GM13976 (cell line): ENCODE measurements at regions not wholly inside any gene's neighbourhood (a gene's known extent, or its start where the extent isn't known, plus 50 kb on each side); places are given as distances from the start of the nearest gene placed in this dataset.

Experiments used
- DNase-seq: peaks from one replicate; pipeline ENCODE4 v3.0.0; 2012; ENCODE audit warnings: low spot score
- in situ Hi-C: fragments of 300-500 bp; cut with MboI; formaldehyde crosslinking; loops from one replicate; pipeline ENCODE4 v1.12.0; 2022; ENCODE audit warnings: low sequenced_read_pairs, mixed read lengths, inconsistent platforms; ENCODE audit not compliant: unreplicated experiment
- TF ChIP-seq, protein P1 (sequence below): IDR thresholded peaks from 2 replicates; pipeline ENCODE4 v1.5.1; 2012; ENCODE audit warnings: borderline replicate concordance, mild to moderate bottlenecking; ENCODE audit not compliant: insufficient read depth; ENCODE audit errors: extremely low read depth, missing control alignments, control extremely low read depth

DNA sequence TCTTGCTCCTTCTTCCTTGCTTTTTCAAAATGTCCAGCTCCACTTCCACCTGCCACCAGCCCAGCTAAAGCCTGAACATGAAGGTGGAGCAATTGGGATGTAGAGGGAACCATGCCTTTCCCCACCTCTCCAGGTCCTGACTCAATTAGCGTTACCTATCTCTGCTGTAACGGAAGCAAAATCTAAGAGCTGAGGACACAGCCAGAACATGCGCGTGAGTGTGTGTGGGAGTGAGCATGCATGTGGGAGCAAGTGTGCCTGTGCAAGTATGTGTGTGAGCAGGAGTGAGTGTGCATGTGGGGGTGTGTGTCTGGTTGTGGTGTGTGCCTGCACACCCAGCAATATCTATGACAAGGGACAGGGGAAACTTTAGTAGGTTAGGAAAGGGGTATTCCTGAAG is 364.5 kb downstream of the MID1IP1 start:
- TF ChIP-seq, protein P1, sequence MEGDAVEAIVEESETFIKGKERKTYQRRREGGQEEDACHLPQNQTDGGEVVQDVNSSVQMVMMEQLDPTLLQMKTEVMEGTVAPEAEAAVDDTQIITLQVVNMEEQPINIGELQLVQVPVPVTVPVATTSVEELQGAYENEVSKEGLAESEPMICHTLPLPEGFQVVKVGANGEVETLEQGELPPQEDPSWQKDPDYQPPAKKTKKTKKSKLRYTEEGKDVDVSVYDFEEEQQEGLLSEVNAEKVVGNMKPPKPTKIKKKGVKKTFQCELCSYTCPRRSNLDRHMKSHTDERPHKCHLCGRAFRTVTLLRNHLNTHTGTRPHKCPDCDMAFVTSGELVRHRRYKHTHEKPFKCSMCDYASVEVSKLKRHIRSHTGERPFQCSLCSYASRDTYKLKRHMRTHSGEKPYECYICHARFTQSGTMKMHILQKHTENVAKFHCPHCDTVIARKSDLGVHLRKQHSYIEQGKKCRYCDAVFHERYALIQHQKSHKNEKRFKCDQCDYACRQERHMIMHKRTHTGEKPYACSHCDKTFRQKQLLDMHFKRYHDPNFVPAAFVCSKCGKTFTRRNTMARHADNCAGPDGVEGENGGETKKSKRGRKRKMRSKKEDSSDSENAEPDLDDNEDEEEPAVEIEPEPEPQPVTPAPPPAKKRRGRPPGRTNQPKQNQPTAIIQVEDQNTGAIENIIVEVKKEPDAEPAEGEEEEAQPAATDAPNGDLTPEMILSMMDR = no peak
- in situ Hi-C loops = no loop called here
- no peak for DNase-seq

DNA sequence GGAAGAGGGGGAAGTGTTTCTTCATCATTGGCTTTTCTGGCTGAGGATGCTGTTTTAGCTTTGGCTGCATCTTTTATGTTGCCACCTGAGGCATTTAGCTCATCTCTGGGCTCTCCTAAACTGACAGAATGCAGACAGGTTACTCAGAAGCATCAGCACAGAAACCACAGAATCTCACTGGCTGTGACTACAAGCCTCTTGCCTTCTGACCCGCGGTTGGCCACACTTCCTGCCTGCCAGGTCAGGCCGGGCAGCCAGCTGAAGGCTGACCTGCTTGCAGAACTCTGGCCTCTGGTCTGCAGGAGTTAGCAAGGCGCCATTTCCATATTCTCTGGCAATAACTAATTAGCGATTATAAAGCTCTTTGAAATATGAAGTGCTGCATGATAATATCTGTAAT is 366.5 kb downstream of the MID1IP1 start:
- in situ Hi-C loops = no loop called here
- TF ChIP-seq, protein P1 = no peak
- DNase-seq = no peak

DNA sequence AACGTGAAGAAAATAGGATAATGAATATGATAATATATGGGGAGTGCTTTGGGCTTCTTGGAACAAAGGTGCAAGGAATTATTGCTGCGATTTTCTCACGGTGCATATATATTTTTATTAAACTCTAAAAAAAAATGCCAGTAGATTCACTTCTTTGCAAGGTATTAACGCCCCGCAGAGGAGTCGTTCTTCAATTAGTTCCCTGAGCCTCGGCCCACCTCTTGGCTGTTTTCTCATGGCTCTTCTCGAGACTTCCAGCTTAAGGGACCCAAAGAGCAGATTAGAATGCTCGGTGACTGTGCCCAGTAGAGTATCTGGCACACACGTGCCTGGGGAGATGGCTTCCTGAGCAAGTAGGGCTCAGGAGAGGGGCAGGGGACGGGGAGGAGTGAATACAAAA is 367.4 kb downstream of the MID1IP1 start:
- no peak for DNase-seq
- TF ChIP-seq, protein P1 = no peak
- in situ Hi-C loops = no loop called here

DNA sequence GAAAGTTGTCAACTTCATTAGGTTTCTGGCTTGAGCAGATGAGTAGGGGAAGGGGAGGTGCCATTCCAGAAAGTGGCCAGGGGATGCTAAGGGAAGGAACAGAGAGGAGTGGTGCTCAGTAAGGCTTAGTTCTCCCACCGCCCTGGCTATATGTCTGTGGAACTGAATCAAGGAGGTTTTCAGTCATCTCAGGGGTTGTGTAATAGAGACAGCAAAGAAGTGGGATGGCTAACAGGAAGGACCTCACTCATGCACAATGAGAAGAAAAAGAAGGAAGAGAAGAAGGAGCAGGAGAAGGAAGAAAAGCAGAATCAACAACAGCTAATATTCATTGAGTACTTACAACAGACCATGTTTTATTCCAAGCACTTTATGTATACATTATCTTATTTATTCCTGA is 368.7 kb downstream of the MID1IP1 start:
- TF ChIP-seq, protein P1 = no peak
- DNase-seq = no peak
- in situ Hi-C loops = no loop called here

DNA sequence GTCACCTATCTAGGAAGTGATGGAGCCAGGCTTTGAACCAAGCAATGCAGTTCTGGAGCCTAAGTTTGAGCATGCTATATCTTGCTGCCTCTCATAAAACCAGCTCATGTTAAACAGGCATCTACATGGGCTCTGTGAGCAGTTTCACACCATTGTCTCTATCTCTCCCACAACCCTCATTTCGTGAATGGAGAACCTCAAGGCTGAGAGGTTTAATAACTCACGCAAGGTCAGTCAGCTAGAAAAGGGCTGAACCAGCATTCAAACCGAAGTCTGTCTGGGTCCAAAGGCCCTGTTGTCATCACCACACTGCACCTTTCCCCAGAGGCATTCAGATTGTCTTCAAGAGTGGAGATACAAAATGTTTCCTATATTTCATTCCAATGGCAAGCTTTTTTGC is 369.2 kb downstream of the MID1IP1 start:
- DNase-seq = no peak
- in situ Hi-C loops = no loop called here
- TF ChIP-seq, protein P1 = no peak

DNA sequence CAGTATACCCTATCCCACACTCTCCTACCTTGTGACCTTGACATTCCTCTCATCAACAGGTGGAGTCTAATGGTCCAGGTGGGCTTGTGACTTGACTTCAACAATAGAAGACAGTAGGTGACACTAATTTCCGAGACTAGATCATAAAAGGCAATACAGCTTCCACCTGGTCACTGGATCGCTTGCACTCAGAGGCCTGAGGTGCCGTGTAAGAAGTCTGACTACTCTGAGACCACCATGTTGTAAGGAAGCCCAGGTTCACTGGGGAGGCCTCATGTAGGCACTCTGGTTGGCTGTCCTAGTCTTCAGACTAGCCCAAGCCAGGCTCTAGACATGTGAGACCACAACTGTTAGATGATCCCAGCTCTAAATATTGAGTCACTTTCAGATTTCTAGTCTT is 370.4 kb downstream of the MID1IP1 start:
- no peak for DNase-seq
- in situ Hi-C loops = no loop called here

More for the DNA sequence above, 370.4 kb downstream of the MID1IP1 start:
- TF ChIP-seq, protein P1 = no peak
